ENCODE measurements at regions not wholly inside any gene's neighbourhood (a gene's known extent, or its start where the extent isn't known, plus 50 kb on each side); places are given as distances from the start of the nearest gene placed in this dataset.
"Not testable (repeated sequence)": the region's sequence is repeated elsewhere in the genome, so short reads cannot be mapped to it uniquely, and the experiment has no call there.

GRCh38 chr7:13715534-13715933, 273.9 kb downstream of the ETV1 start:
- H3K27me3 ChIP-seq = no peaks in the 10 kb centered on the region
- no peaks in the 10 kb centered on the region; the same call in 1 of the 2 replicates for H3K9me3 ChIP-seq
- DNase-seq = no peak
- no peaks in the 10 kb centered on the region for H3K36me3 ChIP-seq
- no peak overlapping the region for H3K4me3 ChIP-seq

- Histone ChIP-seq H3K36me3 (no peaks in the 10 kb centered on the region), H3K27me3 (no peaks in the 10 kb centered on the region), H3K4me3 (no peak overlapping the region), H3K9me3 (no peaks in the 10 kb centered on the region; the same call in 1 of the 2 replicates)
- DNase-seq = no peak
Observed at GRCh38 chr7:13717031-13717430, 272.4 kb downstream of the ETV1 start.

- DNase-seq = no peak
- H3K27me3 ChIP-seq = no peaks in the 10 kb centered on the region
- no peak overlapping the region for H3K4me3 ChIP-seq
- H3K9me3 ChIP-seq = no peaks in the 10 kb centered on the region
- H3K36me3 ChIP-seq = no peaks in the 10 kb centered on the region
Observed at GRCh38 chr7:13724191-13724976, 265.1 kb downstream of the ETV1 start.

- Histone ChIP-seq H3K9me3 (no peaks in the 10 kb centered on the region), H3K4me3 (no peak overlapping the region), H3K27me3 (no peaks in the 10 kb centered on the region), H3K36me3 (no peaks in the 10 kb centered on the region)
- DNase-seq = no peak
Observed at GRCh38 chr7:13724977-13725566, 264.4 kb downstream of the ETV1 start.

GRCh38 chr7:13725591-13725990, 263.9 kb downstream of the ETV1 start:
- Histone ChIP-seq H3K36me3 (no peaks in the 10 kb centered on the region), H3K9me3 (no peaks in the 10 kb centered on the region), H3K27me3 (no peaks in the 10 kb centered on the region), H3K4me3 (no peak overlapping the region)
- no peak for DNase-seq

DNA sequence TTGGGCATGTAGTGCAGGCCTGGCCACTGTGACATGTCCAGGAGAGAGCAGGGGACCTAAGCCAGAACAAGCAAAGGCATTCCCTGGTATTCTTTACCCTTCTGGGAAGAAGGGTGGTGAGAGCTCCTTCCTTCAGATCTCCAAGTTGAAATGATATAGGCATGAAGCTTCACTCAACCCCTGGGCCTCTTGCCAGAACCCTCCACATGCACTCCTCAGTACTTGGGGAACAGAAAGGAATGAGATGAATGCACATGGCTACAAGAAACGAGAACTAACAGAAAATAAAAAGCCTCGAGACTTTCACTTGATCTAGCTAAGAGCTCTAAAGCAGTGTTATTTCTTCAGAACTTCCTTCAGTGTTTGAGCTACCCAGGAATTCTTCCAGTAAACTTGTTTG, 262.2 kb downstream of the ETV1 start:
- Histone ChIP-seq H3K36me3 (no peaks in the 10 kb centered on the region), H3K27me3 (no peaks in the 10 kb centered on the region), H3K4me3 (no peak overlapping the region), H3K9me3 (no peaks in the 10 kb centered on the region)
- DNase-seq = no peak

GRCh38 chr7:13727751-13728150, 261.7 kb downstream of the ETV1 start:
- no peaks in the 10 kb centered on the region for H3K27me3 ChIP-seq
- no peak overlapping the region for H3K4me3 ChIP-seq
- DNase-seq = no peak

GRCh38 chr7:13728430-13728829, 261.0 kb downstream of the ETV1 start:
- H3K36me3 ChIP-seq, H3K4me3 ChIP-seq, H3K27me3 ChIP-seq, DNase-seq, H3K9me3 ChIP-seq: not testable (repeated sequence)

More at GRCh38 chr7:13727751-13728150, 261.7 kb downstream of the ETV1 start:
- no peaks in the 10 kb centered on the region for H3K36me3 ChIP-seq
- no peaks in the 10 kb centered on the region for H3K9me3 ChIP-seq

DNA sequence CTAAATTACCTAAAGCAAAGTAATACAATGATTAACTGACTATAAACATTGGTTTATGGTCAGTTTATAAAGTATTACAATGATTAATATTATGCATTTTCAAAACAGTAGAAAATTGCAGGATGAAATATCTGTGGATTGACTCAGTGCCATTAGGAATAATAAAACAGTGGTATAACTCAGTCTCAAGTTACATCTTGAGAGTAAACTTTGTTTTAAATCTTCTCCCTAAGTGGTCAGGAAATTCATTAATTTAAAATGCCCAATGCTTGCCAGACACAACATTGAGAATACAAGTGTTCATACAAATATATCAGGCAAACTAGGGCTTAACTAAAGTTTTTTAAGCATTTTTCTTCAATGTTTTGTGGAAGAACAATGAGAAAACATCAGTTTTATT, 257.8 kb downstream of the ETV1 start:
- no peaks in the 10 kb centered on the region for H3K9me3 ChIP-seq
- no peak for DNase-seq
- no peaks in the 10 kb centered on the region for H3K36me3 ChIP-seq
- no peaks in the 10 kb centered on the region for H3K27me3 ChIP-seq
- no peak overlapping the region for H3K4me3 ChIP-seq

- no peak for DNase-seq
- H3K27me3 ChIP-seq = no peaks in the 10 kb centered on the region
- H3K4me3 ChIP-seq = no peak overlapping the region
- no peaks in the 10 kb centered on the region for H3K9me3 ChIP-seq
- H3K36me3 ChIP-seq = no peaks in the 10 kb centered on the region
Observed at GRCh38 chr7:13737563-13737962, 251.9 kb downstream of the ETV1 start.

DNA sequence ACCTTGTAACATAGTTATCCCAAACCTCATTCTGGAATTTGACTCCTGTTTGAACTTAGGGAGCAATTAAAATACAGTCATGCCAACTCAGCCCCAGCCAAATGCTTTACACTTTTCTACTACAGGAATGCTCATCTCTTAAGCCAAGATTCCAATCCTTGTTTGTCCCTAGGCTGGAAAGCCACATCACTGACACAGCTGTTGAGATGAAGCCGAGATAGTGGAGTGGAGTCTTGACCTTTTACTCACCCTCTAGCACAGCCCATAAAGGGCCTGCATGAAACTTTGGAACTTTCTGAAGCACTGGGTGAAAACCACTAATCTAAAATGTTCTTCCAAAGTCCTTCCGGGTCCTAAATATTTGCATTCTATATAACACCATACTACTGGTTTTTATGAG, 247.3 kb downstream of the ETV1 start:
- peak; percentile 66 for DNase-seq
- Histone ChIP-seq H3K27me3 (no peaks in the 10 kb centered on the region), H3K9me3 (no peaks in the 10 kb centered on the region), H3K36me3 (no peaks in the 10 kb centered on the region), H3K4me3 (no peak overlapping the region)

- Histone ChIP-seq H3K4me3 (no peak overlapping the region), H3K9me3 (no peaks in the 10 kb centered on the region), H3K27me3 (no peaks in the 10 kb centered on the region), H3K36me3 (no peaks in the 10 kb centered on the region)
- peak; percentile 47 for DNase-seq
Observed at GRCh38 chr7:13742811-13743210, 246.7 kb downstream of the ETV1 start.

- peak; percentile 41 for DNase-seq
- Histone ChIP-seq H3K36me3 (no peaks in the 10 kb centered on the region), H3K4me3 (no peak overlapping the region), H3K9me3 (no peaks in the 10 kb centered on the region), H3K27me3 (no peaks in the 10 kb centered on the region)
Observed at GRCh38 chr7:13743226-13743625, 246.2 kb downstream of the ETV1 start.

GRCh38 chr7:13745530-13745929, 243.9 kb downstream of the ETV1 start:
- no peaks in the 10 kb centered on the region for H3K27me3 ChIP-seq
- no peak overlapping the region for H3K4me3 ChIP-seq
- H3K36me3 ChIP-seq = no peaks in the 10 kb centered on the region
- DNase-seq = no peak
- no peaks in the 10 kb centered on the region for H3K9me3 ChIP-seq

DNA sequence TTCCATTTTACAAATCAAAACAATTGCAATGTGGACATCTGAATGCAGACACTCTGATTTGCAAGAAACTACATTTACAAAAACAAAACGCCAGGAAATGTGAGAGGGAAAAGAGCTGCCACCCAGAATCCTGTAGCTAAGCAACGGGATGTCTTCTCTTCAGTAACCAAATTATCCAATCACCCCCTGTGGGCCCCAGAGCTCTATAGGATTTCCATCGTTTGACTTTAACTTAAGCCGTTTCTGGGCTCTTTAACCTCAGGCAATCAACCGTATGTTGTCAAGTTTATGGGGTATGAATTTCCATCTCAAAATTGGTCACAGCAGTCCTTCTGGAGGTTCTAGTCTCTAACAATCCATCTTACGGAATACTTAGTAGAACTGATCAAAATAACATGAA, 240.5 kb downstream of the ETV1 start:
- no peaks in the 10 kb centered on the region for H3K9me3 ChIP-seq
- no peaks in the 10 kb centered on the region for H3K36me3 ChIP-seq
- no peak overlapping the region for H3K4me3 ChIP-seq
- no peaks in the 10 kb centered on the region for H3K27me3 ChIP-seq
- no peak for DNase-seq

DNA sequence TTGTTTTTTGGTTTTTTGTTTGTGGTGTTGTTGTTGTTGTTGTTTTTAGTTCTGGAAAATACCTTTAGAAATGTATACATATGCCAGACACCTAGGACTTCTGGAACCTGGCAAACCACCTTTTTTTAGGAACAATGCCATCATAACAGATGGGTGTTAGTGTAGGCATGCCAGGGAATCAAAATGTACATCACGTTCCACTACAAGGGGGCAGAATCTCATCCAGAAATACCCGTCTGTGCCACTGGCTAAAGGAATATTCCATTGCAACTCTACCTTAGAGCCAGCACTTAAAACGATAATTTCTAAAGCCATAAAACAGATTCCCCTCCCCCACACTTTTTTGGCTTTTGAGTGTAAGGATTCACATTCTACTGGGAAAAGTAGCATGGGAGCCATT, 239.8 kb downstream of the ETV1 start:
- no peaks in the 10 kb centered on the region for H3K36me3 ChIP-seq
- DNase-seq = no peak
- H3K4me3 ChIP-seq = no peak overlapping the region
- H3K9me3 ChIP-seq = no peaks in the 10 kb centered on the region
- no peaks in the 10 kb centered on the region for H3K27me3 ChIP-seq

DNA sequence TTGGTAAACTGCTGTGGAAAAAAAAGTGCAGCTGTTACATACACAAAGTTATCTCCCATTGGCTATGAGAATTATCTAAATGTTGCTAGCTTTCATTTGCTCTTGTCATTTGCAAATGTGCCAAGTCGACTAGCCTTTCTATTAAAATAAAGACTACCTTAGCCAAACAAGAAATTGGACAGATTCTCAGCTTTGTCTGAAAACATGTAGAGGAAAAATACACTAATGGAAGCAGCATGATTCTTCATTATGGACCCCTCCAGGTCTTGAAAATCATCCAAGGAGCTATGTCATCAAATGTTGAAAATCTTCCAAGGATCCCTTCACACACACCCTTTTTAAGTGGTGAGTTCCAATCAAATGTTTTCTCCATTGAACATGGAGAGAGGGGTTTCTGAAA, 237.7 kb downstream of the ETV1 start:
- Histone ChIP-seq H3K4me3 (no peak overlapping the region), H3K36me3 (no peaks in the 10 kb centered on the region), H3K9me3 (no peaks in the 10 kb centered on the region), H3K27me3 (no peaks in the 10 kb centered on the region)
- DNase-seq = no peak

DNA sequence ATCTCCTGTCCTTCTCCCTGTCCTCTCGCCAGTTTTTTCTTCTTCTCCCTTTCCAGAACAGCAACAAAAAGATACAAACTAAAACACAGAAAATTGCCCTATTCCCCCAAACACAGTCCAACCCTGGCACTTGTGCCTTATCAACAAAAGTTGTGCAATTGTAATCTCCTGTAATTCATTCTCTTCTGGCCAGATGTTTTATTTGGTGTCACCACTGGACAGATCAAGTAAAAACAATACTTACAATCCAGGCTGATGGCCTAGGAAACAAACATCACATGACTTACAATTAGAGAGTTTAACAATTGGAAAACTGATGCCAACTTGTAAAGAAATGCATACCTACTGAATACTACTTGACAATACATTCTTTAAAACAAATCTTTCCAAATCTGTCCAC, 231.6 kb downstream of the ETV1 start:
- no peaks in the 10 kb centered on the region for H3K9me3 ChIP-seq
- DNase-seq = no peak
- H3K36me3 ChIP-seq = no peaks in the 10 kb centered on the region
- H3K4me3 ChIP-seq = no peak overlapping the region
- no peaks in the 10 kb centered on the region for H3K27me3 ChIP-seq

All from MG63 (cell line).